ENCODE measurements at regions not wholly inside any gene's neighbourhood (a gene's known extent, or its start where the extent isn't known, plus 50 kb on each side); places are given as distances from the start of the nearest gene placed in this dataset.

GRCh38 chr22:47334601-47335000 lies 572.2 kb downstream of the TBC1D22A start:
- TF ChIP-seq CTCF (IDR thresholded peaks at IDR 0.05; ENCODE audit: insufficient read depth, low read length, poor library complexity, severe bottlenecking) (no peak), EZH2phosphoT487 (conservative IDR thresholded peaks at IDR 0.05; ENCODE audit: low read length) (no peak)
